HG03025 (cell line): ENCODE measurements at regions not wholly inside any gene's neighbourhood (a gene's known extent, or its start where the extent isn't known, plus 50 kb on each side); places are given as distances from the start of the nearest gene placed in this dataset.
"Not testable (repeated sequence)": the region's sequence is repeated elsewhere in the genome, so short reads cannot be mapped to it uniquely, and the experiment has no call there.

Source experiments
- ATAC-seq: cut with Tn5 transposase; IDR thresholded peaks from one replicate; pipeline ENCODE4 v1.9.1; 2021; ENCODE audit warnings: mild to moderate bottlenecking, moderate library complexity; ENCODE audit not compliant: unreplicated experiment, low FRiP score

DNA sequence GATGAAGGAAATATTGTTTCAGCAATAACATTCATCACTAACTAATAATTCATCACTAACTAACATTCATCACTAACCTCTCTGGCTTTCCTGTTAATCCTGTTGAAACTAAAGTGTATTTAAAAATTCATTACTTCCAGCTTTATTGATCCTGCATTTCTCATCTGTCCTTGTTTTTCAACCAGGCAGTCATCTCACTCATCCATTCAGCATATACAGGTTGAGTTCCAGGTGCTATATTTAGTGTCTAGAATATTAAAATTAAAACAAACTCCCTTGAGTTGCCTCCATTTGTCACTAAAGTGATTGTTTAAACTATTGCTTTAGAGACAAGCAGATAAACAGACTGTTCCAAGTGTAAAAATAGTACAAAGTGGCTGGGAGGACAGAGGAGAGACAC, 58.1 kb downstream of the ATXN7L3B start:
- no peak for ATAC-seq

DNA sequence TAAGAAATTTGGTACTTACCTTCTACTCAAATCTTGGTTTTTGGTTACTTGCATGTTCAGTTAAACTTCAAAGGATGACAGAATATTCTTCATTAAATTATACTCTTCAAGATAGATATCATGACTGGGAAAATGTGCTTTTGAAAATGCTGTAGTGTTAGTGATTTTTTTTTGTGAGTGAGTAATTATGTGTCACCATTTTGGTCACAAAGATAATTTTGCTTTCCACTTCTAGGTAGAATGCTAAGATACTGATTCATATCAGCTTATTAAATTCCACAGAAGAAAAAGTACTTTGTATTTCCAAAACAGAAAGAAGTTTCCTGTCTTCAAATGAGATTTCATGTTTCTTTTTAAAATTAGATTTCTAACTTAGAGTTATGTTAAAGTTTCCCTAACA, 61.2 kb downstream of the ATXN7L3B start:
- ATAC-seq, result no peak

DNA sequence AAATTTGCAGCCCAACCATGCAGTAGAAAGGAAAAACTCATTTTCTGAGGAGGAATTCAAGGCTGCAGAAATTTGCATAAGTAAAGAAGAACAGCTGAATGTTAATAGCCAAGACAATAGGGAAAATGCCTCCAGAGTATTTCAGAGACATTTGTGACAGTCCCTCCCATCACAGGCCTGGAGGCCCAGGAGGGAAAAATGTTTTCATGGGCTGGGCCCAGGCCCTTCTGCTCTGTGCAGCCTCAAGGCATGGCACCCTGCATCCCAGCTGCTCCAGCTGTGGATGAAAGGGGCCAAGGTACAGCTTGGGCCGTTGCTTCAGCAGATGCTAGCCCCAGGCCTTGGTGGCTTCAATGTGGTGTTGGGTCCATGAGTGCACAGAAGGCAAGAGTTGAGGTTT, 62.3 kb downstream of the ATXN7L3B start:
- no peak for ATAC-seq

DNA sequence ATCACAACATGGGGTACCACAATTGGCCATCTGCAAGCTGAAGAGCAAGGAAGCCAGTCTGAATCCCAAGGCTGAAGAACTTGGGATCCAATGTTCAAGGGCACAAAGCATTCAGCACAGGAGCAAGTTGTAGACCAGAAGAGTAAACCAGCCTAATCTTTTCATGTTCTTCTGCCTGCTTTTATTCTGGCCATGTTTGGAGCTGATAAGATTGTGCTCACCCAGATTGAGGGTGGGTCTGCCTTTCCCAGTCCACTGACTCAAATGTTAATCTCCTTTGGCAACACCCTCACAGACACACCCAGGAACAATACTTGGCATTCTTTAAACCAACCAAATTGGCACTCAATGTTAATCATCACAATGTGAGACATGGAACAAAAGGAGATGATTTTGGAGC, 63.2 kb downstream of the ATXN7L3B start:
- not testable (repeated sequence) for ATAC-seq

DNA sequence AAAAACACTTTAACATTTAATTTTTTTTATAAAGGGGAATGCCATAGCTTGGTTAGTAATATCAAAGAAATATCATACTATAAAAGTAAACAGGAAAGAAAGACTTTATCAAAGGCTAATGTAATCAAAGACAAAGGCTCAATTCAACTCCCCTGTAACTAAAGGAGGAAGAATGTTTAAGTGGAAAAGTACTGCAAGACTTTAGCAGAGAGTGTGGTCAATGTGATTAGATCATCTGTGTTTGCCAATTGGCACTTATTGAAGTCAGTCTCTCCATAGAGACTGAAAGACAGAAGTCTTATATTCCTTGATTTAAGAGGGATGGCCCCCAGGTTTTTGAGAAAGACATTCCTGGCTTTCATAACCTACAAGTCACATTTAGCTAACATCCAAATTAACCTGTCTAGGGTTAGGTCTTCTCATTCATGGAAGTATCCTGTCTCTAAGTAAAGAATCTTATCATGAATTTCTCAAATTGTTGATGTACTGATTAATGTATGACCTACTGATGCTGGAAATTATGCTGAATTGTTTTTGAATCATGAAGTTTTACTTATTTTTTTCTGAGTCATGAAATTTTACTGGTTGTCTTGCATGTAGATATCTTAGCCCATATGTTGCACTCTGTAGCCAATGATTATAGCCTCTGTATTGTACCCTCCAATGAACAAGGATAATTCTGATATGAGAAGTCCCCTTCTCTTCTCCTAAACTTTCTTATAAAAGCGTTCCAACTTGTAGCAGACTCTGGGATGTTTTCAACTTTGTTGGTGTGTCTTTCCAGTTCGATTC, 65.4 kb downstream of the ATXN7L3B start:
- no peak for ATAC-seq

DNA sequence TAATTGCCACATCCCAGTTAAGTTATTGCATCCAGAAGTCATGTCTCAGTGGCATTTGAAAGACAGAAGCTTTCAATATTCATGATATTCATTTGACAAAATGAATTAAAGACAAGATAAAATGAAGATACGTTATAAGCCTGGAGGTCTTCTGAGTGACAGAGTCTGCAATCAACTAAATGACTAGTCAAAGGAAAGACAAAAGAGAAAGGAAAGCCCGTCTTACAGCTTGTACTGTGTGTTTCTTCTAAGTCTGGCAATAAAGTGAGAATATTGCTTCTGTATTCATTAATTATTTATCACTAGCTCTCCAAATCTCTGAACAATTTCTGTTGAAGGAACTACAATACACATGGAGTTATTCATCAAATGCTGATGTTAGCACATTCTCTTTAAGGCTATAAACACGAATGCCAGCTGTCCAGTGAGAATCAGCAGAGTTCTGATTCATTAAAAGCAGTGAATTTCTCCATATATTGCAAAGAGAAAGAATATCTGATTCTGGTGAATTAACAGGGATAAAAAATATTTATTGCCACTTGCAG, 70.7 kb downstream of the ATXN7L3B start:
- no peak for ATAC-seq

GRCh38 chr12:74610711-74611110, 73.1 kb downstream of the ATXN7L3B start:
- ATAC-seq, result no peak

DNA sequence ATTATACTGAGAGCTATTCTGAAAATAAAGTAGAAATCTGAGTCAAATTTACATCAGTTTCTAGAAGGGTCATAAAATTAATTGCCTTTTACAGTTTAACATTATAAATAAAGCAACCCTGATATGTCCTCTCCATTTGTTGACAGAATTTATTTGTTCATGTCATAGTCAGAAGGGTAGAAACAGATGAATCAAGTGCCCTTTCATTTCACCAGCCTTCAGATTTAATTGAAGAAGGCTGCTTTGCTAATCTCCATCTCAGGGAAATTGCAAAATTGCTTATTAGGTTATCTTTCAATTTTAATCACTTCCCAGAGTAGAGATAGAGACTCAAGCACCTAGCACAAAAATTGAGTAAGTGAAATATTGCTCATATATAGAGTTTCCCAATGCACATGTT, 76.8 kb downstream of the ATXN7L3B start:
- no peak for ATAC-seq

GRCh38 chr12:74619084-74619483, 81.4 kb downstream of the ATXN7L3B start:
- no peak for ATAC-seq

DNA sequence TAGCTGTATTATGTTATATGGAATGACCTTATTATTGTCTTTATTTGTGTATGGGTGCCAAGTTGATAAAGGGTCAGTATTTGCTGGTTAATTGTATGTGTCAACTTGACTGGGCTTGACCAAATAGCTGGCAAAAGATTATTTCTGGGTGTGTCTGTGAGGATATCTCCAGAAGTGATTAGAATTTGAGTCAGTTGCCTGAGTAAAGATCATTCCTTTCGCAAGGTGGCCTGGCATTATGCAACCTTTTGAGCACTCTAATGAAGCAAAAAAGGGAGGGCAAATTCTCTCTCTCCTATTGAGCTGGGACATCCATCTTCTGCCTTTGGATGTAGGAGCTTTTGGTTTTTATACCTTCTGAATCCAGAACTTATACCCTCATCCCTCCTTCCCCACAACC, 82.2 kb downstream of the ATXN7L3B start:
- ATAC-seq, result no peak

DNA sequence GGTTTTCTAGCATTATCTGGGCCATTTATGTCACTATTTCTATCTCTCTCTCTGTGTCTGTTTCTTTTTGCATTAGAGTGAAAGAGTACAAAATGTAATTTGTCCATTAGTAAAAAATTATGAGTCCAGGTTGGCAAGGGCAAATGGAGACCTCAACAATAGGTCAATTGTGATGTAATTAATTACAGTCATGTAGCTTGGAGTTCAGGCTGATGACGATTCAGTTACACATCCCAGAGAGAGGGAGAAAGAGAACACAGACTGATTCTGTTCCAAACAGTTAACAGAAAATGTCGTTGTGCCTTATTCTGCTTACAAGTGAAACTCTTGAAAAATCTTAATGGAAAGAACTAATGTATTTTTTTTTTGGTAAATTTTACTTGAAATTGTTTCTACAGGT, 83.3 kb downstream of the ATXN7L3B start:
- no peak for ATAC-seq

DNA sequence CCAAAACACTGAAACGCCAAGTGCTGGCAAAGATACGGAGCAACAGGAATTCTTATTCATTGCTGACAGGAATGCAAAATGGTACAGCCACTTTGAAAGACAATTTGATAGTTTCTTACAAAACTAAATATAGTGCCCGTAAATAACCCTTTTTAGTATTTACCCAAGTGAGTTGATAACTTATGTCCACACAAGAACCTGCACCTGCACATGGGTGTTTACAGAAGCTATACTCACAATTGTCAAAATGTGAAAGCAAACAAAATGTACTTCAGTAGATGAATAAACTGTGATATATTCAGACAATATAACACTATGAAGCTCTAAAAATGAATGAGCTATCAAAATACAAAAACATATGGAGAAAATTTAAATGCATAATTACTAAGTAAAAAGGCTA, 86.6 kb downstream of the ATXN7L3B start:
- no peak for ATAC-seq

DNA sequence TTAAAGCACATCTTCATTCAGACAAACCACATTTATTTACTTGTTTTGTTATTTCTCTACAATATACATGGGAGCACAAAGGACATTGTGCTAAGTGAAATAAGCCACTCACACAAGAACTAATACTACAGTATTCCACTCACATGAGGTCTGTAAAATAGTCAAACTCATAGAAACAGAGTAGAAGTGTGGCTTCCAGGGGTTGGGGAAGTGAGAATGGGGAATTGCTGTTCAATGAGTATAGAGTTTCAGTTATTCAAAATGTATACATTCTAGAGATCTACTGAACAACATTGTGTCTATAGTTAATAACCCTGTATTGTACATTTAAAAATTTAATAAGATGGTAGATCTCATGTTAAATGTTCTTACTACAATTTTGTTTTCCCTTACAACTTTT, 88.8 kb downstream of the ATXN7L3B start:
- peak; percentile 80 for ATAC-seq

DNA sequence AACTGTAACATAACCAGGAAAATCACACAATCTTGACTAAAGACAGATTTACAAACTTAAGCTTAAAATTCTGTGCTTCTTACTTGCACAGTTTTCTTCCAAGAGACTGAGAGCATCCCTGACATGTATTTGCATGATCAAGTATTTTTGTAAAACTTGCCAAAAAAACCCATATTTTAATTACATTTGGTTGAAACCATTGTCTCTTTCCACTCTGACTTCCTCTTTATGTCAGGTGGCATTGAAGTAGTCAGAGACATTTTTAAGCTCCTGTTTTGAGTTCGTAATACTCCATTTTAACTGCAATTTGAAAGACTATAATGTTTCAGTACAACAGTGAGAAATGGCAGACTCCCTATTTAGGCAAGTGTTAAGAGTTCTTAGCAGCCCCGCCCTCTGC, 103.6 kb downstream of the ATXN7L3B start:
- ATAC-seq, result no peak

GRCh38 chr12:74641694-74642093, 104.1 kb downstream of the ATXN7L3B start:
- ATAC-seq, result no peak

DNA sequence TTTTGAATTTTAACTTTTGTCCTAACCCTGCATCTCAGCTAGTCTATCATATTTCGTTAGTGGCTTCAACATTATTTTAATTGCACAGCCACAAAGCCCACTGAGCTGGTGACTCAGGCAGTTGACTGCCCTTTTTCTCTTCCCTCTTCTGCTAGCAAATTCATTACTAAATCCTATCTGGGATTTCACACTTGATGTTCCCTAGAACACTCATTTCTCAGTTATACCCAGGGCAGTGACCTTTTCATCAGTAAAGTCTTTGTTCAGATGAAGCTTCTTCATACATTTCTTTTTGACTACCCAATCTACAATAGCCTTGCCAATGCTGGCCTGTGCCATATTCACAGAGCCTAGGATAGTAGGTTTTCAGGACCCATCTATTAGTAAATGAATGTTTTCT, 107.0 kb downstream of the ATXN7L3B start:
- ATAC-seq, result no peak

- ATAC-seq, result no peak
These were observed 109.2 kb downstream of the ATXN7L3B start for GRCh38 chr12:74646831-74647230.

GRCh38 chr12:74647256-74647655, 109.6 kb downstream of the ATXN7L3B start:
- ATAC-seq, result no peak

- ATAC-seq, result no peak
These were observed 118.6 kb downstream of the ATXN7L3B start for GRCh38 chr12:74656251-74656650.

- no peak for ATAC-seq
These were observed 122.8 kb downstream of the ATXN7L3B start for GRCh38 chr12:74660442-74660841.

DNA sequence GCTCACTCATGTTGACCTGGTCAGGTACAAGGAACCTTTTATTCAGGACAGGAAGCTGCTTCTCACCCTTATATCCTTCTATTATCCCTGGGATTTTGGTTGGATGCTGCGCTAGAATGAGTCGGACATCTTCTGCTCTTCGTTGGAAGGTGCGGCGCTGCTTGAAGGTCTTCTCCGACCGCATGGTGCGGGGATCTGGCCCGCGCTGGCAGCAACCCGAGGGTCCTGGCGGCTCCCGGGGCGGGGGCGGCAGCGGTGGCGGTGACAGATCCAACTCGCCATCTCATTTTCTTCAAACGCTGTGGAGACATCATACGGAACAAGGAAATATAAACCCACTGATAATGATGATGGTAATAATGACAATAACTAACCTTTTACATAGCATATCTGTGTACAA, 126.3 kb downstream of the ATXN7L3B start:
- no peak for ATAC-seq

GRCh38 chr12:74665690-74666089, 128.1 kb downstream of the ATXN7L3B start:
- ATAC-seq, result no peak
